ENCODE measurements at regions not wholly inside any gene's neighbourhood (a gene's known extent, or its start where the extent isn't known, plus 50 kb on each side); places are given as distances from the start of the nearest gene placed in this dataset.
A peak's percentile ranks its signal among the peaks of the same experiment; 100 is the strongest.

DNA sequence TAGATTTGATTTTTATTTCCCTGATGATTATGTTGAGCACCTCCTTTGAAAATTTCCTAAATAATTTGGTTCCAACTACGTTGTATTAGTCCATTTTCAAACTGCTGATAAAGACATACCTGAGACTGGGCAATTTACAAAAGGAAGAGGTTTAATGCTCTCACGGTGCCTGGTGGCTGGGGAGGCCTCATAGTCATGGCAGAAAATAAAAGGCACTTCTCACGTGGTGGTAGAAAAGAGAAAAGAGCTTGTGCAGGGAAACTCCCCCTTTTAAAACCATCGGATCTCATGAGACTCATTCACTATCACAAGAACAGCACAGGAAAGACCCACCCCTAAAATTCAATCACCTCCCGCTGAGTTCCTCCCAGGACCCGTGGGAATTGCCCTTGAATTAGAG, 372.3 kb downstream of the RPL10L start:
- DNase-seq: no peak

DNA sequence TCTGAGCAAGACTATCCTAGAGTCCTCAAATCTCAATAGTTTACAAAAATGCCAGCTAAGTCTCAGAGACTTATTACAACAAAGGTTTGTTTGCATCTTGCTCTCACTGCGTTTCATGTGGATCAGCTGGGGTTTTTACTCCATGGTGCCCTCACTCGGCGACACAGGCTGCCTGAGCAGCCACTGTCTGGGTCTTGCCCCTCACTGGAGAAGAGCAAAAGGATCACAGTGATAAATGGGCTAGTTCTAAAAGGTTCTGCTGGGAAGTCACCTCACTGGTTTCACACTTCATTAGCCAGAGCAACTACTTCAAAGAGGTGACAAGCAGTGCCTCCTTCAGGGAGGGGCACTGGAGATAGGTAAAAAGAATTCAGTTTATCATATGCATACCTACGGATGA, 392.0 kb downstream of the RPL10L start:
- no peak for DNase-seq

DNA sequence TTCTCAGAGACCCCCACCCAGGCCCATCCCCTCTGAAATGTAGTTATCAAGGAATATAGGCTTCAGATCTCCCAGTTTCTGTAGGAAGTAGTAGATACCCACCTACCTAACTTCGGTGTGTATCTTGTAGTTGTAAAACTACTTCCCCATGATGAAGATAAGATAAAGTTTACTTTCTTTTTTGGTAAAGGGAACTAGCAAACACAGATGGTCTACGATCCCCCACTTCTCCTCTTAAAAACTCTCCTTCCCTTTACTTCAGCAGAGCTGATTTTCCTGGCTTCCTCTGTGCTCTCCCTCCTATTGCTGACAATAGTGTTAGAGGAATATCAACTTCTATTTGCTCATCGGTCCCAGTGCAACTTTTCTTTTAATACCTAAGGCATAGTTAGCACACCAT, 395.2 kb downstream of the RPL10L start:
- no peak for DNase-seq

DNA sequence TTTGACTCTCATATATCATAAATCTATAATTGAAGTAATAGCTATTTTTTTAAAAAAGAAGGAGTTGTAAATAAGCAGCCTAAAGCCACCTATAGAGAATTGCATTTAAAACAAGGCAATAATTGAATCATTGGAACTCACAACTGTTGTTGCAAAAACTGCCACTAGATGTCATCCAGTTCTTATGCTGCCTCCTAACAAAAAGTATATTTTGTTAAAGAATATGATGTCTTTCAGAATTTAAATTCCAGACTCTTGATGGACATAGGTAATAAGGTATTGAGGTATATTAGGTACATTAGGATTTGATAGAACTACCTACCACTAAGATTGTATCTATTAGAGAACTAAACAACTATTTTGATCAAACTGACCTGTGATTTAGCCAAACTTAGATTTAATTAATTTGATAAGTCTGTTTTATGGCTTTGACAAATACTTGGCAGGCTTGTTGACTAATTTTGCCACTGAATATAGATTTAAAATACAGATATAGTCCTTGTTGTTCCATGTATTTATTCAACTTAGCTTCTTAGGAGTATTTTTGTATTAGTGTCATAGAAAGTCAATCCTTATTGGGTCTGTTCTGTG, 401.4 kb downstream of the RPL10L start:
- peak; percentile 6 for DNase-seq

DNA sequence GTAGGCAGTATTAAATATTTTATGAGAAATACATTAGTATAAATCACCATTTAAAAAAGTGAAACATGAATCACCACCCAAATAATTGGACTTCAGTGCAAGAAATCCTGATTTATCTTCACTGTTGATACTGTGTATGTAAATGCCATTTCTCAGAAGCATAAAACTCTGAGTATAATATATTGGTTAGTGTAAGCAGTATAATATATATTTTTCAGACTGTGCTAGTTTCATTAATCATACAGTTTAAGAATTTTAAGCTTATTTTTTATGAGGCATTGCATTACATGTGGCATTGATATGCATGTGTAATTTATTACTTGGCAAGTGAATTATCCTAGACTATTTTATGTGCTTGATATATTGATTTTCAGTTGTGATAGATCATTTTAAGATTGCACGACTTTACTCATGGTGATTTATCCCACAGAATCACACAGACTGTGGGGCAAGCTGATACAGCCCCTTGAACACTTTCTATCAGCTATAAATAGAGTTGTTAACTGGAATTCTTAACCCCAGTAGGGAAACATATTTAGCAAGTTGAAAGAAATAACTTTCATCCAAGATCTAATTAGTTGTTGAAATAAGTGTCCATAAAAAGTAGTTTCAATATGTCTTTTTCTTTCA, 403.5 kb downstream of the RPL10L start:
- DNase-seq: no peak

DNA sequence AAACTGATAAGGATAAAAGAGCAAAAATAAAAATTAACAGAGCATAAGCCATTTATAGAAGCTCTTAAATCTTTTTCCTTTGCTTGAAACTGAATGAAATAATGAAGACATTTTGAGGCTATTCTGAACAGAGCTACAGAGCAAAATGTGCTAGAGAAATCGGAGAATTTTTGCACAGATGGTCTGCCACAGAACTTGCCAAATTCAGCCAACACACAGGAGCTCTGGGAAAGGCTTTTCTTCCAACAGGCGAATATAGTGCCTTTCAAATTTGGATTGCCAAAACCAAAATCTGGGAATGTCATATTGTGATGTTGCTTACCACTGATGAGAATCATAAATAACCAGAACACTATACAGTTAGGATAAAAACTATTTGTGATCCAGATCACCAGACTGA, 406.3 kb downstream of the RPL10L start:
- DNase-seq: no peak

DNA sequence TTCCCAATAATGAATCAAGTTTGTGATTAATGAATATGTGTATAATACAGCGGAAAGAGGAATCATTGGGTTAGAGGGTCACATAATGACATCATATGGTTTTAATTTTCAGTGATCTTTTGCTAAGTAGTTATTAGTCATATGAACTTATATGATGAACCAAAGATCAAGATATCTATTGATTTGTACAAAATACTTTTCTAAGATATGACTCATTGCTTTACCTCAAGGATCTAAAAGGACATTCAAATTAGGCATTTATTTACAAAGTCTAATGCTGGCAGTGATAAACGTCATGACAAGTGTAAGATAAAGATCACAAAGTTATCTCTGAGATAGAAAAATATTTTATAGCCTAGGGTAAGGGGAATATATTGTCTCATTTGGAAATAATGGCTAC, 417.8 kb downstream of the RPL10L start:
- no peak for DNase-seq

DNA sequence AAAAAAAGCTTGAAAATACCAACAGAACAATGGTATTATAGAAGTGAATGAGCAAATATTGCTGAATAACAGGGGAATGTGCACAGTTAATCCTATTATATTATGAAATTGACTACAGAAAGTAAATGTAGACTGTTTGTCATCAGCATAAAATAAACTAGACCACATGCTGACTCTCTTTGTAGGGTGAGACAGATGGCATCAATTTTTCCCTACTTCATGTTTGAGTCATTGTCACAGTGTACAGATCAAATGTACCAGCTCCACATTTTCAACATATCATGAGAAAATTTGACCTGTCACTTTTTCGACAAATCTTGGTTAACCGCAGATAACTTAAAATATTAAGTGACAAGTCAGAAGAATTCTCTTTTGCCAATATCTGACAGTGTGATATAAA, 421.0 kb downstream of the RPL10L start:
- DNase-seq: no peak

DNA sequence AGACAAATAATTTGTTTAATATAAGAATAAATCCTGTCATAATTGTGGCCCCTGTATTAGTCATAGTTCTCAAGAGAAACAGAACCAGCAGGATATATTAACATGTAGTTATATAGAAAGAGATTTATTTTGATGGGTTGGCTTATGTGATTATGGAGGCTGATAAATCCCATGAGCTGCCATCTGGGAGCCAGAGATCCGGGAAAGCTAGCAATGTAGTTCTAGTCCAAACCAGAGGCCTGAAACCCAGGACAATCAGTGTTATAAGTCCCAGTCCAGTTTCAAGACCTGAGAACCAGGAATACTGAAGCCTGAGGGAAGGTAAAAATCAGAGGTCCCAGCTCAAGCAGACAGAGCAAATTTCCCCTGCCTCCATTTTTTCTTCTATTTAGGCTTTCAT, 435.8 kb downstream of the RPL10L start:
- no peak for DNase-seq

DNA sequence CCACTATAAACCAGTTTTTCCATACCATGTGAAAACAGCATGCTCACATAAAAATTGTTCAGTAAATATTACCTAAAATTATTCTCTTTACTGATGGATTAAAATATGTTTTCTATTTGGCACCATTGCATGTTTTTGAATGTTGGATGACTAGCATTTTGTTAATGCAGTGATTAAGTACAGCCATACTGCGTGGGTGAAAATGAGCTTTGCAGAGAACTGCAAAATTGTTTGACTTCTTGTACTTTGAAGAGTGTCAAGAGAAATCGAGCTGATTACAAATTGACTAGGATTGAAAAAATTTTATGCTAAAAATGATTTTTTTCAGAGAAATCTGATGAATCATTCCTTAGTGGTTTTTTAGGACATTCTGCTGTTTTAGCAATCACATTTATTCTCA, 452.9 kb downstream of the RPL10L start:
- no peak for DNase-seq

DNA sequence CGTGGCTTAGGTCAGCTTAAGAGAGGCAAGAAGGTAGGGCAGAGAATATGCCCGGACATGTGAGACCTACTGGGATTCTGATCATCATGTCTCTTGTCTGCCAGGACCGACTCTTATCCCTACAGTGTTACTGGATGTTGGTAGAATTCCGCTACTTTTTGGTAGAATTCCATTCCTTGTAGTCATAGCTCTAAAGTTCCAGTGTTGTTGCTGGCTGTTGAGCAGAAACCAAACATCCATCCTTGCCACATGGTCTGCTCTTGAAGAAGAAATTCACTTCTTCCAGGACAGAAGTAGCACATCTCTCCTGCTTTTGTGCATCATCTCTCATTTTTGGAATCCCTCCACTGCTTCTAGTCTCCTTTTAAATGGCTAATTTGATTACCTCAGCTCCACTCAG, 453.7 kb downstream of the RPL10L start:
- DNase-seq: peak; percentile 8

Data from fibroblast of upper back skin (primary cell).